ENCODE measurements at regions not wholly inside any gene's neighbourhood (a gene's known extent, or its start where the extent isn't known, plus 50 kb on each side); places are given as distances from the start of the nearest gene placed in this dataset.

- Histone ChIP-seq H3K79me1 (ENCODE audit: low read depth, low read length) (no peaks in the 10 kb centered on the region), H2BK15ac (ENCODE audit: low read length) (no peak overlapping the region), H3K9ac (replicated peaks in 1 of 4; ENCODE audit: extremely low read depth in 1 of 4, low read depth in 3 of 4, low read length in 3 of 4) (no peak overlapping the region), H2BK5ac (ENCODE audit: low read depth, low read length) (no peak overlapping the region), H2AK5ac (ENCODE audit: low read depth, low read length) (no peak overlapping the region), H2BK120ac (replicated peaks; ENCODE audit: low read depth, low read length) (no peak overlapping the region), H3K27ac (ENCODE audit: low read depth, low read length) (no peak overlapping the region), H4K8ac (ENCODE audit: extremely low read depth, insufficient read depth, low read length) (0 out of 2 replicates have a peak overlapping the region, but pooled peaks have one; percentile 43), H3K4me1 (replicated peaks in 1 of 4; ENCODE audit: control insufficient read depth in 3 of 4, insufficient read depth in 4 of 4, low read length in 3 of 4) (no peaks in the 10 kb centered on the region), H3K9me3 (ENCODE audit: insufficient read depth in 2 of 2, low read depth in 1 of 2, low read length in 1 of 2) (peaks cover 0 to 3% of the 10 kb centered on the region in 2 experiments; a peak in 1 of 4 replicates), H3K36me3 (ENCODE audit: control insufficient read depth in 2 of 4, insufficient read depth in 4 of 4, low read length in 3 of 4) (no peaks in the 10 kb centered on the region), H2AFZ (ENCODE audit: low read length) (peak overlapping the region; percentile 85; the same call in 1 of the 2 replicates), H3K4ac (replicated peaks; ENCODE audit: insufficient read length, low read depth, low read length) (no peak overlapping the region), H3K14ac (ENCODE audit: insufficient read length) (no peak overlapping the region), H3K27me3 (replicated peaks in 1 of 4; ENCODE audit: control insufficient read depth in 3 of 4, extremely low read depth in 1 of 4, insufficient read depth in 3 of 4, low read length in 3 of 4) (no peaks in the 10 kb centered on the region), H3K79me2 (ENCODE audit: control insufficient read depth in 1 of 2, insufficient read depth in 2 of 2, low read length in 2 of 2) (no peaks in the 10 kb centered on the region), H4K5ac (ENCODE audit: insufficient read length, low read depth, low read length) (no peak overlapping the region), H2BK12ac (ENCODE audit: low read depth, low read length) (no peak overlapping the region), H2BK20ac (ENCODE audit: low read length) (no peak overlapping the region), H4K91ac (replicated peaks; ENCODE audit: insufficient read length, low read length) (no peak overlapping the region), H4K20me1 (replicated peaks in 1 of 2; ENCODE audit: control insufficient read depth in 1 of 2, insufficient read depth in 2 of 2, low read length in 2 of 2) (no peaks in the 10 kb centered on the region), H3K4me2 (ENCODE audit: insufficient read depth in 1 of 2, low read depth in 2 of 2, low read length in 2 of 2) (no peak overlapping the region), H3K23me2 (ENCODE audit: low read depth, low read length) (no peaks in the 10 kb centered on the region), H3K4me3 (ENCODE audit: extremely low read depth in 1 of 4, insufficient read depth in 2 of 4, low read depth in 3 of 4, low read length in 4 of 4) (no peak overlapping the region), H3K56ac (replicated peaks; ENCODE audit: insufficient read length, low read depth, low read length) (no peak overlapping the region), H3K18ac (ENCODE audit: extremely low read depth, low read length) (no peak overlapping the region), H3K23ac (ENCODE audit: insufficient read length) (no peak overlapping the region)
- no peak for FAIRE-seq
- ChIA-PET POLR2A (ENCODE audit: partially characterized antibody) (no interaction called here), CTCF (ENCODE audit: partially characterized antibody) (no interaction called here)
- 91% methylated on average over 1 of the region's 1 CpG; no CpG with 5 or more reads in 1 of the 2 experiments for WGBS, 2 experiments (ENCODE audit: extremely low coverage in 1 of 2, insufficient coverage in 1 of 2, insufficient read length in 1 of 2, insufficient replicate concordance in 2 of 2, low coverage in 1 of 2, low lambda C conversion rate in 2 of 2, missing lambda C conversion rate in 1 of 2)
- no peak for DNase-seq (ENCODE audit: low read depth in 1 of 2, low spot score in 2 of 2)
- TF ChIP-seq SUZ12 (IDR thresholded peaks at IDR 0.05; ENCODE audit: low read length) (no peak), BCL11A (IDR thresholded peaks at IDR 0.05; ENCODE audit: low read depth in 2 of 2, low read length in 2 of 2) (no peak), SP1 (IDR thresholded peaks at IDR 0.05; ENCODE audit: low read depth, low read length) (no peak), GABPA (IDR thresholded peaks at IDR 0.05; ENCODE audit: borderline replicate concordance, insufficient read depth, low read length) (no peak), SIX5 (IDR thresholded peaks at IDR 0.05; ENCODE audit: low read depth, low read length) (no peak)
Measured at GRCh38 chr2:6196449-6196848, 504.3 kb downstream of the SOX11 start.

Data from H1 (cell line).